COR-L47 (cell line): ENCODE measurements at regions not wholly inside any gene's neighbourhood (a gene's known extent, or its start where the extent isn't known, plus 50 kb on each side); places are given as distances from the start of the nearest gene placed in this dataset.

Source experiments
- DNase-seq: peaks from one replicate; lab custom pipeline; 2025; lab: John Stamatoyannopoulos, UW

GRCh38 chr7:110144599-110144998 is 946.3 kb upstream of the LRRN3 start:
- DNase-seq: no peak

GRCh38 chr7:110148054-110148453 is 942.9 kb upstream of the LRRN3 start:
- DNase-seq: no peak

- DNase-seq: no peak
These were observed 937.7 kb upstream of the LRRN3 start for GRCh38 chr7:110153222-110153621.

- DNase-seq: no peak
These were observed 934.4 kb upstream of the LRRN3 start for GRCh38 chr7:110156511-110156910.

- DNase-seq: no peak
These were observed 933.1 kb upstream of the LRRN3 start for GRCh38 chr7:110157631-110158362.

- DNase-seq: no peak
These were observed 922.9 kb upstream of the LRRN3 start for GRCh38 chr7:110168010-110168409.

- DNase-seq: no peak
These were observed 920.1 kb upstream of the LRRN3 start for GRCh38 chr7:110170841-110171240.

GRCh38 chr7:110177463-110177862 is 913.5 kb upstream of the LRRN3 start:
- no peak for DNase-seq

GRCh38 chr7:110179037-110179436 is 911.9 kb upstream of the LRRN3 start:
- no peak for DNase-seq

GRCh38 chr7:110181768-110182167 is 909.2 kb upstream of the LRRN3 start:
- DNase-seq: no peak

GRCh38 chr7:110186334-110186733 is 904.6 kb upstream of the LRRN3 start:
- DNase-seq: no peak

- DNase-seq: no peak
These were observed 902.9 kb upstream of the LRRN3 start for GRCh38 chr7:110187877-110188554.

- DNase-seq: peak; percentile 26
These were observed 886.4 kb upstream of the LRRN3 start for GRCh38 chr7:110204527-110204926.

- DNase-seq: no peak
These were observed 885.0 kb upstream of the LRRN3 start for GRCh38 chr7:110205899-110206298.

GRCh38 chr7:110209884-110210283 is 881.0 kb upstream of the LRRN3 start:
- no peak for DNase-seq

- no peak for DNase-seq
These were observed 879.9 kb upstream of the LRRN3 start for GRCh38 chr7:110210941-110211608.

- DNase-seq: peak; percentile 25
These were observed 866.3 kb upstream of the LRRN3 start for GRCh38 chr7:110224643-110225042.

- DNase-seq: no peak
These were observed 844.8 kb upstream of the LRRN3 start for GRCh38 chr7:110246118-110246517.

- DNase-seq: no peak
These were observed 837.8 kb upstream of the LRRN3 start for GRCh38 chr7:110253093-110253492.

- DNase-seq: no peak
These were observed 833.3 kb upstream of the LRRN3 start for GRCh38 chr7:110257673-110258072.

- DNase-seq: no peak
These were observed 828.7 kb upstream of the LRRN3 start for GRCh38 chr7:110262251-110262650.

- DNase-seq: no peak
These were observed 826.6 kb upstream of the LRRN3 start for GRCh38 chr7:110264288-110264687.

- DNase-seq: no peak
These were observed 809.6 kb upstream of the LRRN3 start for GRCh38 chr7:110281362-110281761.
